SK-N-SH (cell line): ENCODE measurements at regions not wholly inside any gene's neighbourhood (a gene's known extent, or its start where the extent isn't known, plus 50 kb on each side); places are given as distances from the start of the nearest gene placed in this dataset.

Experiments used
- CTCF ChIA-PET: fragments of 300-600, 350-600 bp; formaldehyde crosslinking; extraction: SDS; loops from one replicate; lab custom pipeline; 2021; lab: Yijun Ruan, JAX
- POLR2A ChIA-PET: fragments of 350-600 bp; sonication (Branson Sonifier 250); formaldehyde crosslinking; extraction: SDS; loops from one replicate; lab custom pipeline; 2020; ENCODE audit warnings: antibody characterized with exemption, inconsistent platforms; lab: Yijun Ruan, JAX
- DNase-seq: peaks from one replicate; pipeline ENCODE4 v3.0.0; 2012
- H2AFZ ChIP-seq: fragments of 200-600 bp; sonication (generic); 2 replicates; pipeline ENCODE4 v1.8.1; 2016; ENCODE audit warnings: antibody characterized with exemption, mild to moderate bottlenecking, low read depth
- H3F3A ChIP-seq: fragments of 200-600 bp; sonication (generic); replicated peaks from 2 replicates; pipeline ENCODE3; 2016; ENCODE audit warnings: antibody characterized with exemption, mild to moderate bottlenecking; ENCODE audit not compliant: insufficient read depth
- H3K27ac ChIP-seq, 2 experiments: fragments of 200-500 bp in 1 of 2; fragments of 200-600 bp in 1 of 2; sonication (Bioruptor generic) in 1 of 2; sonication (generic), shearing (Covaris generic) in 1 of 2; 2 replicates each; pipeline versions ENCODE4 v1.5.1 to v1.6.1; 2014 to 2016; ENCODE audit warnings: low read depth in 2 of 2, inconsistent platforms in 1 of 2, low read length in 1 of 2, mild to moderate bottlenecking in 1 of 2, mixed read lengths in 1 of 2
- H3K27me3 ChIP-seq: fragments of 200-600 bp; sonication (generic), shearing (Covaris generic); 2 replicates; pipeline ENCODE4 v1.6.1; 2016; ENCODE audit warnings: mixed run types; ENCODE audit not compliant: insufficient read depth
- H3K36me3 ChIP-seq, 2 experiments: fragments of 200-500 bp in 1 of 2; fragments of 200-600 bp in 1 of 2; sonication (Bioruptor generic) in 1 of 2; sonication (generic) in 1 of 2; replicated peaks in 1 of 2; 2 replicates each; pipeline versions ENCODE3 to v1.5.1; 2014 to 2016; ENCODE audit warnings: low read length in 1 of 2, mild to moderate bottlenecking in 1 of 2; ENCODE audit not compliant: insufficient read depth in 2 of 2, control insufficient read depth in 1 of 2
- H3K4me1 ChIP-seq, 2 experiments: fragments of 200-500 bp in 1 of 2; fragments of 200-600 bp in 1 of 2; sonication (Bioruptor generic) in 1 of 2; sonication (generic), shearing (Covaris generic) in 1 of 2; 2 replicates each; pipeline versions ENCODE4 v1.5.1 to v1.6.1; 2014 to 2016; ENCODE audit warnings: low read depth in 1 of 2, low read length in 1 of 2, mixed run types in 1 of 2; ENCODE audit not compliant: insufficient read depth in 2 of 2, control insufficient read depth in 1 of 2
- H3K4me2 ChIP-seq: fragments of 200-600 bp; sonication (generic), shearing (Covaris generic); 2 replicates; pipeline ENCODE4 v1.6.1; 2017; ENCODE audit warnings: mixed run types
- H3K4me3 ChIP-seq, 2 experiments: fragments of 200-500 bp in 1 of 2; fragments of 200-600 bp in 1 of 2; sonication (Bioruptor generic) in 1 of 2; sonication (generic), shearing (Covaris generic) in 1 of 2; 2 replicates each; pipeline versions ENCODE4 v1.5.1 to v1.8.1; 2014 to 2016; ENCODE audit warnings: low read depth in 2 of 2, inconsistent platforms in 1 of 2, low read length in 1 of 2, mild to moderate bottlenecking in 1 of 2, mixed read lengths in 1 of 2, moderate library complexity in 1 of 2
- H3K79me2 ChIP-seq: fragments of 200-600 bp; sonication (generic); 2 replicates; pipeline ENCODE4 v1.8.1; 2017; ENCODE audit warnings: mild to moderate bottlenecking; ENCODE audit not compliant: insufficient read depth
- H3K9ac ChIP-seq: fragments of 200-600 bp; sonication (generic); 2 replicates; pipeline ENCODE4 v1.6.1; 2017; ENCODE audit warnings: mixed run types
- H3K9me2 ChIP-seq: fragments of 200-600 bp; sonication (generic); 2 replicates; pipeline ENCODE4 v1.6.1; 2017; ENCODE audit warnings: mixed run types
- H3K9me3 ChIP-seq: fragments of 200-600 bp; sonication (generic); 2 replicates; pipeline ENCODE4 v1.6.1; 2017; ENCODE audit warnings: mixed run types, mild to moderate bottlenecking, moderate library complexity
- H4K20me1 ChIP-seq: fragments of 200-600 bp; sonication (generic); 2 replicates; pipeline ENCODE4 v1.6.1; 2017; ENCODE audit warnings: mild to moderate bottlenecking, mixed run types; ENCODE audit not compliant: insufficient read depth
- ELF1 ChIP-seq: IDR thresholded peaks from 2 replicates; pipeline ENCODE4 v1.4.0; 2012
- EP300 ChIP-seq, 2 experiments: IDR thresholded peaks; 2 replicates each; pipeline versions ENCODE4 v1.4.0 to v1.6.1; 2012; ENCODE audit warnings: borderline replicate concordance in 1 of 2, low read depth in 1 of 2, low read length in 1 of 2
- EZH2phosphoT487 ChIP-seq: fragments of 200-600 bp; sonication (generic); IDR thresholded peaks from 2 replicates; pipeline ENCODE4 v1.6.1; 2017; ENCODE audit warnings: low read depth, mixed run types, mild to moderate bottlenecking, antibody characterized with exemption, moderate library complexity, borderline replicate concordance
- FOSL2 ChIP-seq: IDR thresholded peaks from 2 replicates; pipeline ENCODE4 v1.4.0; 2012; ENCODE audit warnings: low read depth, mild to moderate bottlenecking, moderate library complexity, borderline replicate concordance
- FOXJ3 ChIP-seq: sonication (generic); formaldehyde crosslinking; IDR thresholded peaks from 2 replicates; pipeline ENCODE4 v1.5.1; 2020; ENCODE audit warnings: mild to moderate bottlenecking, missing genetic modification reagents
- FOXM1 ChIP-seq: IDR thresholded peaks from 2 replicates; pipeline ENCODE4 v1.4.0; 2012; ENCODE audit warnings: low read depth, mild to moderate bottlenecking
- GABPA ChIP-seq: IDR thresholded peaks from 2 replicates; pipeline ENCODE4 v1.4.0; 2012; ENCODE audit warnings: low read depth, mild to moderate bottlenecking
- IRF3 ChIP-seq: fragments of 150-350 bp; IDR thresholded peaks from 2 replicates; pipeline ENCODE4 v1.6.1; 2016; ENCODE audit warnings: mild to moderate bottlenecking, low read depth, low read length
- JUND ChIP-seq: IDR thresholded peaks from 2 replicates; pipeline ENCODE4 v1.4.0; 2012
- RFX5 ChIP-seq: IDR thresholded peaks from 2 replicates; pipeline ENCODE4 v1.6.1; 2012; ENCODE audit warnings: mild to moderate bottlenecking, improper control_type of control experiment, low read length
- RXRA ChIP-seq: IDR thresholded peaks from 2 replicates; pipeline ENCODE4 v1.4.0; 2012; ENCODE audit warnings: low read depth, mild to moderate bottlenecking, borderline replicate concordance
- SMC3 ChIP-seq: IDR thresholded peaks from 2 replicates; pipeline ENCODE4 v1.6.1; 2012; ENCODE audit warnings: low read depth, low read length, improper control_type of control experiment
- TAF1 ChIP-seq: IDR thresholded peaks from 2 replicates; pipeline ENCODE4 v1.6.1; 2012; ENCODE audit warnings: low read depth, mild to moderate bottlenecking, low read length, moderate library complexity, borderline replicate concordance
- TCF12 ChIP-seq: IDR thresholded peaks from 2 replicates; pipeline ENCODE4 v1.4.0; 2012
- ZBTB33 ChIP-seq: IDR thresholded peaks from 2 replicates; pipeline ENCODE4 v1.4.0; 2012; ENCODE audit warnings: low read depth, borderline replicate concordance
- WGBS: methylation state at CpG from one replicate; pipeline ENCODE4 v1.1.6; 2017; ENCODE audit warnings: low lambda C conversion rate; 5-methylcytosine and 5-hydroxymethylcytosine counted together
- TF ChIP-seq, protein P1 (sequence below): IDR thresholded peaks from 2 replicates; pipeline ENCODE4 v1.4.0; 2012; ENCODE audit warnings: low read depth, borderline replicate concordance
- TF ChIP-seq, protein P2 (sequence below): fragments of 200-600 bp; sonication (generic); IDR thresholded peaks from 2 replicates; pipeline ENCODE4 v1.6.1; 2017; ENCODE audit warnings: antibody characterized with exemption, mild to moderate bottlenecking, moderate library complexity

DNA sequence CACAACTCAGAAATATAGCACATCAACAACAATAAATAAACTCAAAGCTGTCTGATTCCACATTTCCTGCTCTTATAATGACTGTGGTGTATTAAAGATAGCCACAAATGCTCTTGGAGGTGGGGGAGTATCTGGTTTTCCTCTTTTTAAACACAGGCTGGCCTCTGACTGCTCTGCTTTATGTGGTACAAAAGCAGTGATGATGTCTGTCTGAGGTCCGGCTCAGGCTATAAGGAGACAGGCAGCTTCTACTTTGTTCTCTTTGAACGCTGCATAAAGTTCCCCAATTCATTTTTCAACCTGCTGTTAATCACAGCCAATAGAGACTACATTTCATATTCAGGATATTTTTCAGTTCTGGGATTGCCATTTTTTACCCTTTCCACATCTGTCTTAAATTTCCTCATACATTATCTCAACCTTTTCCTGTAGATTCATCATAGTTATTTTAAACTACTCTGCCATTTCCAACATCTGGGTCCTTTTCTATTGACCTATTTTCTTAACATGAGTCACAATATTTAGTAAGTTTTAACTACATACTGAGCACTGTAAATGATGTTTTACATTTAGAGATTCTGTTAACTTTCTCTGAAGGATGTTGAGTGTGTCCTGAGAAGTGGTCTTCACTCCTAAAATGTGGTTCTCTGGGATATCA is 64.9 kb downstream of the CRPPA start:
- Histone ChIP-seq H3K4me1 (peaks cover 0 to 21% of the 10 kb centered on the region in 2 experiments; a peak in 2 of 4 replicates), H3K36me3 (no peaks in the 10 kb centered on the region), H3K9ac (no peak overlapping the region), H3K27ac (peak overlapping the region in 1 of 2 experiments; percentile 81; a peak in 2 of 4 replicates), H3K4me2 (no peak overlapping the region), H3K9me2 (no peaks in the 10 kb centered on the region), H4K20me1 (no peaks in the 10 kb centered on the region), H3K4me3 (no peak overlapping the region), H3K27me3 (no peaks in the 10 kb centered on the region), H3K79me2 (no peaks in the 10 kb centered on the region), H2AFZ (no peak overlapping the region), H3K9me3 (no peaks in the 10 kb centered on the region), H3F3A (no peaks in the 10 kb centered on the region)
- DNase-seq, result peak; percentile 42
- TF ChIP-seq JUND (no peak), TCF12 (peak; percentile 44; the same call in 1 of the 2 replicates), EZH2phosphoT487 (no peak), FOSL2 (no peak)
- TF ChIP-seq, protein P1, sequence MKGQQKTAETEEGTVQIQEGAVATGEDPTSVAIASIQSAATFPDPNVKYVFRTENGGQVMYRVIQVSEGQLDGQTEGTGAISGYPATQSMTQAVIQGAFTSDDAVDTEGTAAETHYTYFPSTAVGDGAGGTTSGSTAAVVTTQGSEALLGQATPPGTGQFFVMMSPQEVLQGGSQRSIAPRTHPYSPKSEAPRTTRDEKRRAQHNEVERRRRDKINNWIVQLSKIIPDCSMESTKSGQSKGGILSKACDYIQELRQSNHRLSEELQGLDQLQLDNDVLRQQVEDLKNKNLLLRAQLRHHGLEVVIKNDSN, result no peak
- ChIA-PET POLR2A (no interaction called here), CTCF (interaction anchor here (1.0 to 3.3 kb wide), 5 partner anchors 10 to 278 kb away, joined by 3 to 25 read pairs (median 4); no protein-coding TSS in a partner anchor)
- WGBS, result 12% methylated on average over 2 of the region's 2 CpGs

- no peaks in the 10 kb centered on the region for H3F3A ChIP-seq
- no peaks in the 10 kb centered on the region for H4K20me1 ChIP-seq
- POLR2A ChIA-PET, result no interaction called here
- no peak overlapping the region for H3K27ac ChIP-seq
- H3K9ac ChIP-seq, result no peak overlapping the region
- WGBS, result 16% methylated on average over 1 of the region's 1 CpG
- H2AFZ ChIP-seq, result no peak overlapping the region
- no peaks in the 10 kb centered on the region for H3K27me3 ChIP-seq
- H3K4me1 ChIP-seq, result peaks cover 0 to 21% of the 10 kb centered on the region in 2 experiments; a peak in 2 of 4 replicates
- no peaks in the 10 kb centered on the region for H3K36me3 ChIP-seq
- no peaks in the 10 kb centered on the region for H3K9me3 ChIP-seq
- CTCF ChIA-PET, result no interaction called here
- H3K4me3 ChIP-seq, result no peak overlapping the region
- no peaks in the 10 kb centered on the region for H3K79me2 ChIP-seq
- no peaks in the 10 kb centered on the region for H3K9me2 ChIP-seq
- TF ChIP-seq ZBTB33, result no peak
- no peak for TF ChIP-seq RFX5
- TF ChIP-seq TCF12, result no peak
- no peak for TF ChIP-seq TAF1
- no peak for TF ChIP-seq EP300 (IDR thresholded peaks at IDR 0.05; ENCODE audit: borderline replicate concordance in 1 of 2, low read depth in 1 of 2, low read length in 1 of 2)
- no peak for TF ChIP-seq GABPA
- no peak for TF ChIP-seq FOXJ3
- TF ChIP-seq EZH2phosphoT487, result no peak
- TF ChIP-seq, protein P1, result no peak
- TF ChIP-seq SMC3, result no peak
- no peak for TF ChIP-seq FOSL2
- TF ChIP-seq ELF1, result no peak
- no peak for TF ChIP-seq RXRA
- no peak for TF ChIP-seq IRF3
- TF ChIP-seq, protein P2, sequence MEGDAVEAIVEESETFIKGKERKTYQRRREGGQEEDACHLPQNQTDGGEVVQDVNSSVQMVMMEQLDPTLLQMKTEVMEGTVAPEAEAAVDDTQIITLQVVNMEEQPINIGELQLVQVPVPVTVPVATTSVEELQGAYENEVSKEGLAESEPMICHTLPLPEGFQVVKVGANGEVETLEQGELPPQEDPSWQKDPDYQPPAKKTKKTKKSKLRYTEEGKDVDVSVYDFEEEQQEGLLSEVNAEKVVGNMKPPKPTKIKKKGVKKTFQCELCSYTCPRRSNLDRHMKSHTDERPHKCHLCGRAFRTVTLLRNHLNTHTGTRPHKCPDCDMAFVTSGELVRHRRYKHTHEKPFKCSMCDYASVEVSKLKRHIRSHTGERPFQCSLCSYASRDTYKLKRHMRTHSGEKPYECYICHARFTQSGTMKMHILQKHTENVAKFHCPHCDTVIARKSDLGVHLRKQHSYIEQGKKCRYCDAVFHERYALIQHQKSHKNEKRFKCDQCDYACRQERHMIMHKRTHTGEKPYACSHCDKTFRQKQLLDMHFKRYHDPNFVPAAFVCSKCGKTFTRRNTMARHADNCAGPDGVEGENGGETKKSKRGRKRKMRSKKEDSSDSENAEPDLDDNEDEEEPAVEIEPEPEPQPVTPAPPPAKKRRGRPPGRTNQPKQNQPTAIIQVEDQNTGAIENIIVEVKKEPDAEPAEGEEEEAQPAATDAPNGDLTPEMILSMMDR, result no peak
- no peak for TF ChIP-seq FOXM1
- DNase-seq, result no peak
- no peak overlapping the region for H3K4me2 ChIP-seq
These were observed 66.8 kb downstream of the CRPPA start for GRCh38 chr7:16354573-16354972.
